ENCODE measurements at regions not wholly inside any gene's neighbourhood (a gene's known extent, or its start where the extent isn't known, plus 50 kb on each side); places are given as distances from the start of the nearest gene placed in this dataset.

GRCh38 chr3:86208772-86209171, 782.2 kb downstream of the VGLL3 start:
- no peaks in the 10 kb centered on the region for H3K9me3 ChIP-seq (ENCODE audit: control insufficient read depth in 1 of 2, insufficient read depth in 1 of 2, low read length in 2 of 2)
- Mint-ChIP-seq H3K36me3 (ENCODE audit: low read depth) (no peaks in the 10 kb centered on the region), H3K27me3 (no peaks in the 10 kb centered on the region), H3K4me1 (ENCODE audit: low read depth) (no peaks in the 10 kb centered on the region), H3K9me3 (no peaks in the 10 kb centered on the region), H3K4me3 (no peak overlapping the region), H3K27ac (no peak overlapping the region)
- POLR2A ChIA-PET: no interaction called here
- H3K27ac ChIP-seq (ENCODE audit: low read depth in 1 of 2, low read length in 2 of 2): no peak overlapping the region
- no peak overlapping the region for H3K4me3 ChIP-seq (ENCODE audit: low read length)
- CTCF ChIA-PET: no interaction called here
- no peaks in the 10 kb centered on the region for H3K36me3 ChIP-seq (ENCODE audit: insufficient read depth, low read length)
- ATAC-seq (ENCODE audit: poor library complexity): no peak
- no peaks in the 10 kb centered on the region for H3K27me3 ChIP-seq (ENCODE audit: control insufficient read depth in 1 of 2, insufficient read depth in 2 of 2, low read length in 2 of 2)
- H3K4me1 ChIP-seq (ENCODE audit: insufficient read depth, low read length): no peaks in the 10 kb centered on the region
- intact Hi-C loops (cut with DNase I, micrococcal nuclease): no loop called here
- DNase-seq: no peak
- no peak for TF ChIP-seq CTCF (IDR thresholded peaks at IDR 0.05)

GRCh38 chr3:86182606-86183005, 808.3 kb downstream of the VGLL3 start:
- no peak for DNase-seq
- H3K36me3 ChIP-seq (ENCODE audit: insufficient read depth, low read length): no peaks in the 10 kb centered on the region
- no peaks in the 10 kb centered on the region for H3K4me1 Mint-ChIP-seq (ENCODE audit: low read depth)
- no peak for ATAC-seq (ENCODE audit: poor library complexity)
- H3K9me3 Mint-ChIP-seq: peaks cover 13% of the 10 kb centered on the region
- H3K27ac Mint-ChIP-seq: no peak overlapping the region
- H3K4me3 ChIP-seq (ENCODE audit: low read length): no peak overlapping the region
- H3K4me3 Mint-ChIP-seq: no peak overlapping the region
- TF ChIP-seq CTCF (IDR thresholded peaks at IDR 0.05): no peak
- intact Hi-C loops (cut with DNase I, micrococcal nuclease): no loop called here
- CTCF ChIA-PET: no interaction called here
- H3K9me3 ChIP-seq (ENCODE audit: control insufficient read depth in 1 of 2, insufficient read depth in 1 of 2, low read length in 2 of 2): peaks cover 0 to 9% of the 10 kb centered on the region in 2 experiments
- no peaks in the 10 kb centered on the region for H3K27me3 Mint-ChIP-seq
- H3K27ac ChIP-seq (ENCODE audit: low read depth in 1 of 2, low read length in 2 of 2): no peak overlapping the region
- H3K27me3 ChIP-seq (ENCODE audit: control insufficient read depth in 1 of 2, insufficient read depth in 2 of 2, low read length in 2 of 2): no peaks in the 10 kb centered on the region
- POLR2A ChIA-PET: no interaction called here
- no peaks in the 10 kb centered on the region for H3K36me3 Mint-ChIP-seq (ENCODE audit: low read depth)
- no peaks in the 10 kb centered on the region for H3K4me1 ChIP-seq (ENCODE audit: insufficient read depth, low read length)

GRCh38 chr3:86180696-86181095, 810.3 kb downstream of the VGLL3 start:
- Mint-ChIP-seq H3K4me1 (ENCODE audit: low read depth) (no peaks in the 10 kb centered on the region), H3K4me3 (no peak overlapping the region), H3K9me3 (peaks cover 7% of the 10 kb centered on the region), H3K27ac (no peak overlapping the region), H3K36me3 (ENCODE audit: low read depth) (no peaks in the 10 kb centered on the region), H3K27me3 (no peaks in the 10 kb centered on the region)
- H3K36me3 ChIP-seq (ENCODE audit: insufficient read depth, low read length): no peaks in the 10 kb centered on the region
- no peak overlapping the region for H3K4me3 ChIP-seq (ENCODE audit: low read length)
- CTCF ChIA-PET: no interaction called here
- no peak for DNase-seq
- POLR2A ChIA-PET: no interaction called here
- no peak overlapping the region for H3K27ac ChIP-seq (ENCODE audit: low read depth in 1 of 2, low read length in 2 of 2)
- TF ChIP-seq CTCF (IDR thresholded peaks at IDR 0.05): no peak
- H3K27me3 ChIP-seq (ENCODE audit: control insufficient read depth in 1 of 2, insufficient read depth in 2 of 2, low read length in 2 of 2): no peaks in the 10 kb centered on the region
- intact Hi-C loops (cut with DNase I, micrococcal nuclease): no loop called here
- no peak for ATAC-seq (ENCODE audit: poor library complexity)
- H3K4me1 ChIP-seq (ENCODE audit: insufficient read depth, low read length): no peaks in the 10 kb centered on the region
- peaks cover 0 to 9% of the 10 kb centered on the region in 2 experiments for H3K9me3 ChIP-seq (ENCODE audit: control insufficient read depth in 1 of 2, insufficient read depth in 1 of 2, low read length in 2 of 2)

Measured in CD4-positive, alpha-beta T cell (primary cell).